GM18870 (cell line): ENCODE measurements at regions not wholly inside any gene's neighbourhood (a gene's known extent, or its start where the extent isn't known, plus 50 kb on each side); places are given as distances from the start of the nearest gene placed in this dataset.
"Not testable (repeated sequence)": the region's sequence is repeated elsewhere in the genome, so short reads cannot be mapped to it uniquely, and the experiment has no call there.

Experiments used
- ATAC-seq: cut with Tn5 transposase; IDR thresholded peaks from one replicate; pipeline ENCODE4 v1.9.1; 2021; ENCODE audit warnings: moderate library complexity; ENCODE audit not compliant: unreplicated experiment

GRCh38 chrX:125378205-125378604, 58.5 kb downstream of the TEX13C start:
- ATAC-seq: no peak

- ATAC-seq: no peak
These were observed 59.1 kb downstream of the TEX13C start for GRCh38 chrX:125378770-125379169.

- ATAC-seq: no peak
These were observed 62.5 kb downstream of the TEX13C start for GRCh38 chrX:125382148-125382628.

GRCh38 chrX:125382889-125383288, 63.2 kb downstream of the TEX13C start:
- ATAC-seq: no peak

DNA sequence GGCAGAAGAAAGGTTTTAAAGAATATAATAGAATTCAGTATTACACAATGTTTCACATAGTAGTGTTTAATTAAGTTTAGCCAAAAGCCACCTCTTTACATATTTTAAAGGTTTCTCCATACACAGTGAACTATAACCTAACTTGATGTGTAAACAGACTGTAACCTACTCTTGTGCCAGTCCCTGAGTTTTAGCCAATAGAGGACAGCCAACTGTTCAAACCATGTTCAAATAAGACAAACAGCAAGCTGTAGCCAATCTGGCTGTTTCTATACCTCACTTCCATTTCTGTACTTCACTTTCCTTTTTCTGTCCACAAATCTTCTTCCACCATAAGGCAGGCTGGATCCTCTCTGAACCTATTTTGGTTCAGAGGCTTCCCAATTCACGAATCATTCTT, 65.2 kb downstream of the TEX13C start:
- no peak for ATAC-seq

DNA sequence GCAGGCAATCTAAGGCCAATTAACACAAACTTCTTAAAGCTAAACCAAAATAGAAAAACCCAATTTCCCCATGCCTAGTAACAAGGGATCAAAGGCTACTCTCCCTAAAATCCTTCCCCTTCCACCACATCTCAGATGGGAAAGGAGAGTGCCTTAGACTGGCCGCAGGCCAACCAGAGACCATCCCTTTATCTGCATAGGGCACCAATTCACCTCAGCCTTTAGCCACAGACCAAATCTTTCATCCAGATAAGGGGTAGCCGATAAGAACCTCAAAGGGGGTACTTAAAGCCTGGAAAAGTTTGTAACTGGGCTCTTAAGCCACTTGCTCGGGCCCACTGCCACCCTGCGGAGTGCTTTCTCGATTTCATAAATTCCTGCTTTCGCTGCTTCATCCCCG, 68.3 kb downstream of the TEX13C start:
- ATAC-seq: no peak

GRCh38 chrX:125394449-125394848, 74.8 kb downstream of the TEX13C start:
- ATAC-seq: no peak

DNA sequence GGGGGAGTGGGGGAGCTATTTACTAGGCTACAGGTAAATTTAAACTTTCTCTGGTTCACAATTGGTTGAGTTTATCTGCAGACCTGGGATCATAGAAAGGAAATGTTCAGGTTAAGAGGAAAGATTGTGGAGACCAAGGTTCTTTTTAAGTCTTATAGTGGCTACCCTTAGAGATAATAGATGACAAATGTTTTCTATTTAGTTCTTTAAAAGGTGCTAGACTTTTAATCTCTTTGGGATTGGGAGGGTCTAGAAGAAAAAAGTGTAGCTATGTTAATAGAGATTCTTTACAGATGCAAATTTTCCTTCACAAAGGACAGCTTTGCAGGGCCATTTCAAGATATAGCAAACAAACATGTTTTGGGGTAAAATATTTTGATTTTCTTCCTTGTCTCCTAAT, 76.0 kb downstream of the TEX13C start:
- no peak for ATAC-seq

DNA sequence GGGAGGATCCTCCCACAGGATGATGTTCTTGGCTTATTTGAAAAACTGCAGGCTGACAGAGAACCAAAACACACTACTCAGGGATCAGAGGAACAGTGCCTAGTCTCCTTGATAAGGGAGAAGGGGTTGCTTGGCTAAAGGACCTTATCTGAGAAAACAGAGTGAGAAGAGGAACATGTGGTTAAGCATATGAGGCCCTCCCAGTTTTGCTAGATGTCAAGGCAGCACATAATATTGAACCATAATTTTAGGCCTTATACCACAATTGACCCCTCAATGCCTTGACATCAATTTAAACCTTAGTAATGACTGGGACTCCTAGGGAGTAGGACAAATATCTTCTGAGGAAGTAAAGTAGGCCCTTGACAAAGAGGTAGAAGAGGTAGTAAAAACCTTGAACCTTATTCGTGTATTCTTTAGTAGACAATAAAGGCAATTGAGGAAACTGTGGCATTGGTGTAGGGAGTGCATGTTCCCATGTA, 79.3 kb downstream of the TEX13C start:
- ATAC-seq: no peak

- ATAC-seq: no peak
These were observed 83.1 kb downstream of the TEX13C start for GRCh38 chrX:125402807-125403206.

GRCh38 chrX:125404667-125405160, 85.0 kb downstream of the TEX13C start:
- ATAC-seq: no peak

DNA sequence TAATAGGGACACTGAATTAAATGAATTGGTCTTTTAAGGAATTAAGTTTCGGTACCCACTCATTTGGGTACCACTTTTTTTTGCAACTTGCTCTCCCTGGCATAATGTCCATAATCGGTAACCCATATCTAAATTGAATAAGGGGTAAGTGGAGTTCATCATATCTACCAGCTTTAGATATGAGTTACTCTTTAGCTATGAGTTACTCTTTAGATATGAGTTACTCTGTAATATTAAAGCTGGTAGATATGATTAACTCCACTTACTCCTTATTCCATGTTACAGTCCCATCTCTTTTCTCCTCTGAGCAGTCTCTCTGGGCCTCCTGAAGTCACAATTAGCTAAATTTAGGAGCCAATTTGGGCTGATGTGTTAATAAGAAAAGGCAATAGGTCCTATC, 85.7 kb downstream of the TEX13C start:
- no peak for ATAC-seq

- ATAC-seq: no peak
These were observed 87.6 kb downstream of the TEX13C start for GRCh38 chrX:125407314-125407713.

DNA sequence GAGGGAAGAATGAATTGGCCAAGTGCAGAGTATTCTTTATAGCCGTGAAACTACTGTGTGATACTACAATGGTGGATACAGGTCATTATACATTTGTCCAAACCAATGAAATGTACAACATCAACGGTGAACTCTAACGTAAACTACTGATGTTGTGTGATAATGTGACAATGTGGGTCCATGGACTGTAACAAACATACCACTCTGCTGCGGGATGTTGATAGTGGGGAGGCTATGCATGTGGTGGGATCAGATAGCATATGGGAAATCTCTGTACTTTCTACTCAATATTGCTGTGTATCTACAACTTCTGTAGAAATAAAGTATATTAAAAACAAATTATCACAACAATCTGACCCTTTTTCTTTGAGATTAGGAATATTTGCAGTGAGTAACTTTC, 101.1 kb downstream of the TEX13C start:
- ATAC-seq: no peak

- no peak for ATAC-seq
These were observed 103.3 kb downstream of the TEX13C start for GRCh38 chrX:125422986-125423385.

- no peak for ATAC-seq
These were observed 104.9 kb downstream of the TEX13C start for GRCh38 chrX:125424536-125424935.

GRCh38 chrX:125436855-125437254, 117.2 kb downstream of the TEX13C start:
- no peak for ATAC-seq

DNA sequence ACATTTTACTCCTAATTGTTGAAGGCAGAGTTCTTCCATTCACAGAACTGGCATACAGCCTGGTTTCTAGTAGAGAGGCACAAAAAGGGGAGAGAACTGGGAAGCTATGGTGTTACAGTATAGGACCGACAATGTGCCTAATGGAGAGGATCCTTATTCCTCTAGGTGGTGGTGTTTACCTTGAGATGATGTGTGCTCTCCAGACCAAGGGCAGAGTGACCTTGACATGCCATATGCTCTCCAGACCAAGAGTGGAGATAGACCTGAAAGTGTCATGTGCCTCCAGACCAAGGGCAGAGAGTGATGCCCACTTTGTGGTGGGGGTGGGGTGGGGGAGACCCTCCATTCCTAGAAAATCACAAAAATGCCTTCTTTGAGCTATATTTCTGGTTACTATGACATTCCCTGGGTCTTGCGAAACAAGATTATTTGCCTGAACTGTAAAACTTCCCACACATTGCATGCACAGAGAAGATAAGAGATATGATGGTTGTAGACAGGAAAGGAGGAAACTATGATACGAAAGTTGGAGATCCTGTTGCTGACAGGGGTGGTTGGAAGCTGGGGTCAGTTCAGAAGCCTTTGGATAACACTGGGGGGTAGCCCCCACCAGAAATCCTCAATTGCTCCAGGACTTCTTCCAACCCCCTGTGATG, 119.7 kb downstream of the TEX13C start:
- no peak for ATAC-seq

DNA sequence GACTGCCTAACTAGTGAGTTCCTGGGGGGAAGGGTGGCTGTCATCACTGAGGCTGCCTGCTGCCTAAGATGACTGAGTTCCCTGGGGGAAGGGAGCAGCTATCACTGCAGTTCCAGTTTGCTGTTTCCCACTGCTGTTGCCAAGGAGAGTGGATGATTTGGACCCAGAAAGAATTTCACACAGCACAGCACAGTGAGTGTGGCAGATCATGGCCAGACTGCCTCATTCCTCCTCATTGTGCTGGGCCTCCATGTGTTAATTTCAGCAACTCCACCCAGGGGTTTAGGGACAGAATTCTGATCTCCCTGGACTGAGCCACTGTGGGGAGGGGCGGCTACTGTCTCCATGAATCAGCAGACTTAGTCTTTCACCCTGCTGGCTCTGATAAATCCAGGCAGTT, 125.0 kb downstream of the TEX13C start:
- ATAC-seq: no peak

DNA sequence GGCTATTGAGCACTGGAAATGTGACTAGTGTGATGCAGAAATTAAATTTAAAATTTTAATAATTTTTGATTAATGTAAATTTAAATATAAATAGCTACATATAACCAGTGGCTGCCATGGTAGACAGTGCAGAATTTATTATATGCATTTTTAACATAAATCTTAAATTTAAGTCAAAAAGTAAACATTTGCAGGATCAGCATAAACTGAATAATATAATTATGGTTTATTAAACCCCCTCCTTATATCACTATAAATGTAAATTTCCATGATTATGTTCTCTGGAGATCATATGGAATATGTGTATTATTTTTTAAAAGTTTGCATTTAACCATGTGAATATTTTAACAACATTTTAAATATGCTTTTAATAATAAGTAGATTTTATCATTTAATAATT, 155.8 kb downstream of the TEX13C start:
- ATAC-seq: no peak

GRCh38 chrX:125492439-125492838, 172.8 kb downstream of the TEX13C start:
- no peak for ATAC-seq

- ATAC-seq: not testable (repeated sequence)
These were observed 173.3 kb downstream of the TEX13C start for GRCh38 chrX:125493004-125493403.

DNA sequence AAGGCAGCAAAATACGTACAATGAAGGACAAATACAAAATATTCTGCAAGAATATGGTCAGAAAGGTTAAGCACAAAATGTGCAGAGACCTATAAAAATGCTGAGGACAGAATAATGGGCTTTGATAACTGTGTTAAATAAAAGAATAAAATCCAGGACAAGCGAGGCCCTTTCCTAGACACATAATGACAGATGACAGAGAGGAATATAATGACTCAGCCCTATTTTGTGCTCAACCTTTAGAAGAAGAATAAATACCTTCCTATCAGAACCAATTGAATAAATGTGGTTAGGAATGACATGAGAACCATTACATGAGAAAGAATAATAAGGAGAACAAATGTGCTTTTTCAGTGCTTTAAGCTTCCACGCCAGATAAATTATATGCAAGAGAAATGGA, 178.0 kb downstream of the TEX13C start:
- ATAC-seq: no peak
